C4-2B (cell line): ENCODE measurements at regions not wholly inside any gene's neighbourhood (a gene's known extent, or its start where the extent isn't known, plus 50 kb on each side); places are given as distances from the start of the nearest gene placed in this dataset.

ENCODE experiments used
- H3K27ac ChIP-seq: fragments of 450-650 bp; 2 replicates; pipeline ENCODE4 v1.5.1; 2017
- CTCF ChIP-seq: fragments of 450-650 bp; conservative IDR thresholded peaks from 2 replicates; pipeline ENCODE4 v1.5.1; 2017; ENCODE audit warnings: mild to moderate bottlenecking
- ZFX ChIP-seq: fragments of 450-650 bp; IDR thresholded peaks from 2 replicates; pipeline ENCODE4 v1.6.1; 2017

DNA sequence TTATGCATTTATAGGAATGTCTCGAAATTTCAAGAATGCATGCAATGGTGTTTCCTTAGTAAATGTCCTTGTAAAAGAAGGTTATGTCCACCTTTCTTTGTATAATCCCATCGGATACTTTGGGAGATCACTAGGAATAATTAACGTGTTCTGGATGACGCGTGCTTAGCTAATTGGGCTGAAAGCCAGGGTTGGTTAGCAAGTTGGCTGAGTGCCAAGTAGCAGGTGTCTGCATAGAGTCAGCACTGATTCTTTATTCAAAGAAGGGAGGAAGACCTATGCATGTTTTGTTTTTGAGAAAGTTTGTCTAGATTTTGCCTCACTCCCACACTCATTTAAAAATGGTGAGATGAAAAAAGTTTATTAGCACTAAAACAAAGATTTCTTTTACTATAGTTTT lies 144.6 kb downstream of the SOX3 start:
- no peak for TF ChIP-seq ZFX
- TF ChIP-seq CTCF = no peak
- H3K27ac ChIP-seq = no peak overlapping the region

DNA sequence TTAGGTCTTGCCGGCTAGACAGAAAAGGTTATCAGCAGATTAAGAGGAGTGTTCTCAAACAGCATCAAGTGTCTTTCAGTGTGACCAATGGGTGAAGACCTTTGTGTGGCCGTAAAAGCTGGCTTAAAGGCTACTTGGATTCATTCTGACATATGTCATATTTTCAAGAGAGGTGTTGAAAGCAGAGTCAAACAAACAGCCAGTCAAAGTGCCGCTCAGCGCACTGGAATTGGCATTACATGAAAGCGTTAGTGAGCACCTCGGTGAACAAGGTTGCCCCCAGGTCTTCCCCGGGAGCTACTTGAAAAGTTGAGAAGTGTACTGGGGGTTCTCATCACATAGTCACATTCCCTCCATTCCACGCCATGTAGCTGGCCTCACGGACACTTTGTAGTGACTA lies 148.9 kb downstream of the SOX3 start:
- TF ChIP-seq CTCF (no peak), ZFX (no peak)
- H3K27ac ChIP-seq = no peak overlapping the region

DNA sequence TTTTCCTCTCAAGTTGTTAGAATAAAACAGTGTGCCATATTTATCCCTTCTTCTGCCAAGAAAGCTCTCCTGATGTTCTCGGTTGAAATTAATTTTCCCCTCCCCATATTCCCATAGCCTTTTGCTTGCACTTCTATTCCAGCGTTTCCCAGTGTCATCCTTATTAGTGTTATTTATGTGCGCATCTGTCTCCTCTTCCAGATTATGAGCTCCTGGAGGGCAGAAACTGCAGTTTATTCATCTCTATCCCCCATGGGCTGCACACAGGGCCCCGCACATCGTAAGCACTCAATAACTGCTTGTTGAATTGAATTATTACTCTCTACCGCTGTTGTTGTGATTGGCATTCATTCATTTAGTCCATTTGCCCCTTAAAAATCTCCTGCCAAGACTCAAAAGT lies 149.4 kb downstream of the SOX3 start:
- no peak overlapping the region for H3K27ac ChIP-seq
- TF ChIP-seq CTCF = no peak
- TF ChIP-seq ZFX = no peak

DNA sequence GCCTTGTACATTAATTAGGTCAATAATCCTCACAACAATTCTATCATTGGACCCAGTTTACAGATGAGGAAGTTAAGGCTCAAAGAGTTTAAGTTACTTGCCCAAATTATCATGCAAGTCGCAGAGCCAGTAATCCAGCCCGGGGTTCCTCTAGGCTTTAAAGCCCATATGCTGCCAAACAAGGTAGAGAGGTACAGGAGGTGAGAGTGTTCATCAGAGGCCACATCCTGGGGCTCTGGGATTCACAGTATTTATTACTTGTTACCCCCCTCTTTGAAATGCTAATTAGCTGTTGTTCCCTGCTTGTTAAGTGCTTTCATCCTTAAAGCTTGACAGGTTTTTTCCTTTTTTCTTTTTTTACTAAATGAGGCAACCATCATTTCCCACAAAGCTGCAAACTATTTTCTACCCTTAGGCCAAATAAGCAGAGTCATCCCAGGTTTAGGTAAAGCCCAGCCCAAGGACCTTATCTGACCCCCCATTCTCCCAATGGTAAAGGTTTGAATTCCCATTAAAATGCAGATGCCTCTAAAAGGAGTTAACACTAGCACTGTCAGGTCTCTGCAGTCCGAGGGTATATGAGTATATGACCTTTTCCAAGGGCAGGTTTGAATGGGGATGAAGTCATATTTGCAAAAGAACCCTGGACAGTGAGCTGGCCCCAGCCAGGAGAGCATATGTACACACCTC lies 150.3 kb downstream of the SOX3 start:
- no peak for TF ChIP-seq CTCF
- TF ChIP-seq ZFX = no peak
- no peak overlapping the region for H3K27ac ChIP-seq

- TF ChIP-seq CTCF (no peak), ZFX (no peak)
- H3K27ac ChIP-seq = no peak overlapping the region
Measured at GRCh38 chrX:140346729-140347128, 158.1 kb downstream of the SOX3 start.

DNA sequence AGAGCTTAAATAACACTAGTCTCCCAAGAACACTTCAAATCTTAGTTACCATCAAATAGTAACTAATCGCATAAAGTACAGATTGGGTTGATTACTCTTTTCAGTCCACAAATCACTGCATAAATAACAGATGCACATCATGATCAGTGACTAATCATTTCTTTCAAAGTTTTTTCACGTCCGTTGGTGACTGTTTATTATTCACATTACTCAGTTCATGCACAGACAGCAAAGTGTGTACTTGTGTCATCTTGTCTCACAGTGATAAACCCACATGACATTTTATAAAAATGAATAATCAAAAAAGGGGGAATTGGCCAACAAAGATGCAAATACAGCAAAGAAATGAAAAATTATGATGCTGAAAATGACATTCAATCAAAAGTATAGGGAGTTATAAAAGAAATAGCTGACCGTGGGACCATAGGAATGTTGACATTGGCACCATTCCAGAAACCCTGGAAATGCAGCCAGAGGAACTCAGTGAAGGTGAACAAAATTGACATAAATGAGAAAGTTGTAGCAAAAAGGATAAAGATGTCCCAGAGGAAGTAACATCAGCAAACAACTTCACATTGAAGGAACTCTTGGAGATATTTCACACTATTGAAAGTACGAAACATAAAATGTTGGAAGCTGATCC lies 161.5 kb downstream of the SOX3 start:
- TF ChIP-seq CTCF (no peak), ZFX (no peak)
- H3K27ac ChIP-seq = no peak overlapping the region

DNA sequence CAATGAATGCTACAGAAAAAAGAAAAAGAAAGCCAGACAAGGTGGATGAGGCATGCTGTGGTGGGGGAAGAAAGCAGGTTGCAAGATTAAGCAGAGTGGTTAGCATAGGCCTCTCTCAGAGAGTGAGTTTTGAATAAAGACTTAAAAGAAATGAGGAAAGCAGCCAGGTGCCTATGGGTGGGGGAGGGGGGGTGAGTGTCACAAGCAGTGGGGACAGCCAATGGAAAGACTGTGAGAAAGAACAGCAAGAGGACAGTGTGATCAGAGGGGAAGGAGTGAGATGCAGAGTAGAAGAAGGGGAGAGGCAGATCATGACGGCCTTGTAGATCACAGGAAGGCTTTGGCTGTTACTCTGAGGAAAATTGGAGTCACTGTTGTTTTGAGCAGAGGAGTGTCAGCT lies 162.5 kb downstream of the SOX3 start:
- TF ChIP-seq ZFX (no peak), CTCF (no peak)
- no peak overlapping the region for H3K27ac ChIP-seq
